ENCODE measurements at regions not wholly inside any gene's neighbourhood (a gene's known extent, or its start where the extent isn't known, plus 50 kb on each side); places are given as distances from the start of the nearest gene placed in this dataset.

- Histone ChIP-seq H3K36me3 (replicated peaks in 1 of 2; ENCODE audit: control insufficient read depth in 1 of 2, insufficient read depth in 2 of 2, low read length in 1 of 2) (no peaks in the 10 kb centered on the region), H2AFZ (ENCODE audit: low read depth) (no peak overlapping the region), H3K4me2 (no peak overlapping the region), H3K27ac (ENCODE audit: low read depth in 2 of 2, low read length in 1 of 2) (peak overlapping the region; percentile 71 to 94), H3K9ac (no peak overlapping the region), H3K4me1 (ENCODE audit: control insufficient read depth in 1 of 2, insufficient read depth in 2 of 2, low read depth in 1 of 2, low read length in 1 of 2) (peaks cover 11 to 38% of the 10 kb centered on the region in 2 experiments), H3K27me3 (ENCODE audit: insufficient read depth) (no peaks in the 10 kb centered on the region), H3K4me3 (ENCODE audit: low read depth in 2 of 2, low read length in 1 of 2) (no peak overlapping the region), H3K9me2 (no peaks in the 10 kb centered on the region), H3F3A (replicated peaks; ENCODE audit: insufficient read depth) (peaks cover 32% of the 10 kb centered on the region), H4K20me1 (ENCODE audit: insufficient read depth) (no peaks in the 10 kb centered on the region), H3K79me2 (ENCODE audit: insufficient read depth) (no peaks in the 10 kb centered on the region), H3K9me3 (no peaks in the 10 kb centered on the region)
- no peak for DNase-seq
- ChIA-PET POLR2A (no interaction called here), CTCF (interaction anchor here (0.6 kb wide), 1 partner anchor 52 kb away, joined by 3 read pairs; no protein-coding TSS in a partner anchor)
- 94% methylated on average over 3 of the region's 3 CpGs for WGBS (ENCODE audit: low lambda C conversion rate)
- TF ChIP-seq RFX5 (IDR thresholded peaks at IDR 0.05; ENCODE audit: low read length) (no peak), TCF12 (IDR thresholded peaks at IDR 0.05) (no peak), CHD2 (IDR thresholded peaks at IDR 0.05; ENCODE audit: low read length, partially characterized antibody) (no peak), GATA2 (CRISPR knock-in tag; IDR thresholded peaks at IDR 0.05) (no peak), POLR2AphosphoS5 (IDR thresholded peaks at IDR 0.05; ENCODE audit: low read depth, low read length) (no peak), JUND (IDR thresholded peaks at IDR 0.05) (no peak), PBX3 (IDR thresholded peaks at IDR 0.05) (no peak), TEAD4 (IDR thresholded peaks at IDR 0.05; ENCODE audit: borderline replicate concordance, insufficient read depth) (no peak), NRF1 (IDR thresholded peaks at IDR 0.05; ENCODE audit: low read depth, low read length) (no peak), TAF1 (IDR thresholded peaks at IDR 0.05; ENCODE audit: borderline replicate concordance, low read depth, low read length) (no peak), USF1 (IDR thresholded peaks at IDR 0.05; ENCODE audit: borderline replicate concordance, low read depth) (no peak), YY1 (IDR thresholded peaks at IDR 0.05; ENCODE audit: low read depth) (no peak), NFIC (IDR thresholded peaks at IDR 0.05; ENCODE audit: borderline replicate concordance) (no peak), SIN3A (IDR thresholded peaks at IDR 0.05; ENCODE audit: borderline replicate concordance, low read depth, low read length) (no peak), MEF2A (IDR thresholded peaks at IDR 0.05; ENCODE audit: borderline replicate concordance, low read depth) (no peak)
Observed at GRCh38 chr12:89161557-89161956, 190.7 kb downstream of the DUSP6 start.

GRCh38 chr12:89160716-89161123 is 191.6 kb downstream of the DUSP6 start:
- POLR2A ChIA-PET: no interaction called here
- 9% methylated on average over 5 of the region's 5 CpGs for WGBS (ENCODE audit: low lambda C conversion rate)
- no peaks in the 10 kb centered on the region for H3K27me3 ChIP-seq (ENCODE audit: insufficient read depth)
- H3K9me2 ChIP-seq: no peaks in the 10 kb centered on the region
- H3K36me3 ChIP-seq (replicated peaks in 1 of 2; ENCODE audit: control insufficient read depth in 1 of 2, insufficient read depth in 2 of 2, low read length in 1 of 2): no peaks in the 10 kb centered on the region
- H3K4me3 ChIP-seq (ENCODE audit: low read depth in 2 of 2, low read length in 1 of 2): no peak overlapping the region
- peak overlapping the region; percentile 71 to 94 for H3K27ac ChIP-seq (ENCODE audit: low read depth in 2 of 2, low read length in 1 of 2)
- H3K4me2 ChIP-seq: peak overlapping the region; percentile 23; the same call in 1 of the 2 replicates
- DNase-seq: peak; percentile 14
- H3K4me1 ChIP-seq (ENCODE audit: control insufficient read depth in 1 of 2, insufficient read depth in 2 of 2, low read depth in 1 of 2, low read length in 1 of 2): peaks cover 11 to 35% of the 10 kb centered on the region in 2 experiments
- peaks cover 29% of the 10 kb centered on the region for H3F3A ChIP-seq (replicated peaks; ENCODE audit: insufficient read depth)
- no peaks in the 10 kb centered on the region for H3K9me3 ChIP-seq
- CTCF ChIA-PET: interaction anchor here (0.7 to 1.0 kb wide), 2 partner anchors 8 to 300 kb away, joined by 3 to 4 read pairs; no protein-coding TSS in a partner anchor
- peak overlapping the region; percentile 20; the same call in 1 of the 2 replicates for H2AFZ ChIP-seq (ENCODE audit: low read depth)
- peak overlapping the region; percentile 15; the same call in 1 of the 2 replicates for H3K9ac ChIP-seq
- H4K20me1 ChIP-seq (ENCODE audit: insufficient read depth): no peaks in the 10 kb centered on the region
- H3K79me2 ChIP-seq (ENCODE audit: insufficient read depth): no peaks in the 10 kb centered on the region
- TF ChIP-seq POLR2AphosphoS5 (IDR thresholded peaks at IDR 0.05; ENCODE audit: low read depth, low read length) (peak; percentile 28; the same call in 1 of the 2 replicates), TCF12 (IDR thresholded peaks at IDR 0.05) (peak; percentile 84), REST (IDR thresholded peaks at IDR 0.05; ENCODE audit: low read depth, low read length) (no peak), TAF1 (IDR thresholded peaks at IDR 0.05; ENCODE audit: borderline replicate concordance, low read depth, low read length) (no peak), MXI1 (IDR thresholded peaks at IDR 0.05; ENCODE audit: low read depth, low read length) (peak; percentile 59; the same call in 1 of the 2 replicates), EZH2phosphoT487 (IDR thresholded peaks at IDR 0.05; ENCODE audit: borderline replicate concordance, low read depth) (no peak), ZBTB33 (IDR thresholded peaks at IDR 0.05; ENCODE audit: borderline replicate concordance, low read depth) (no peak), SIN3A (IDR thresholded peaks at IDR 0.05; ENCODE audit: borderline replicate concordance, low read depth, low read length) (no peak; the same call in 1 of the 2 replicates), TEAD4 (IDR thresholded peaks at IDR 0.05; ENCODE audit: borderline replicate concordance, insufficient read depth) (no peak), GABPA (IDR thresholded peaks at IDR 0.05; ENCODE audit: low read depth) (no peak)
